ENCODE measurements at regions not wholly inside any gene's neighbourhood (a gene's known extent, or its start where the extent isn't known, plus 50 kb on each side); places are given as distances from the start of the nearest gene placed in this dataset.
A peak's percentile ranks its signal among the peaks of the same experiment; 100 is the strongest.
"Not testable (repeated sequence)": the region's sequence is repeated elsewhere in the genome, so short reads cannot be mapped to it uniquely, and the experiment has no call there.

- Mint-ChIP-seq H3K36me3 (no peaks in the 10 kb centered on the region), H3K27me3 (peaks cover 28% of the 10 kb centered on the region), H3K9me3 (no peaks in the 10 kb centered on the region), H3K4me3 (no peak overlapping the region), H3K4me1 (peaks cover 6% of the 10 kb centered on the region), H3K27ac (no peak overlapping the region)
- DNase-seq (ENCODE audit: low spot score in 2 of 2): no peak
- peak; percentile 32 for ATAC-seq (ENCODE audit: low read depth)
Measured at GRCh38 chr1:31505911-31506497, 70.3 kb upstream of the TINAGL1 start.

- Mint-ChIP-seq H3K4me3 (no peak overlapping the region), H3K4me1 (peaks cover 6% of the 10 kb centered on the region), H3K36me3 (no peaks in the 10 kb centered on the region), H3K27ac (no peak overlapping the region), H3K27me3 (peaks cover 30% of the 10 kb centered on the region), H3K9me3 (no peaks in the 10 kb centered on the region)
- ATAC-seq (ENCODE audit: low read depth) (no peak), DNase-seq (ENCODE audit: low spot score in 2 of 2) (no peak)
Measured at GRCh38 chr1:31507221-31507620, 69.1 kb upstream of the TINAGL1 start.

- peaks cover 29% of the 10 kb centered on the region for H3K27me3 Mint-ChIP-seq
- no peaks in the 10 kb centered on the region for H3K9me3 Mint-ChIP-seq
- ATAC-seq (ENCODE audit: low read depth) (no peak), DNase-seq (ENCODE audit: low spot score in 2 of 2) (no peak)
- H3K4me1 Mint-ChIP-seq: peaks cover 6% of the 10 kb centered on the region
- H3K27ac Mint-ChIP-seq: no peak overlapping the region
- H3K36me3 Mint-ChIP-seq: peaks cover under 1% of the 10 kb centered on the region
- no peak overlapping the region for H3K4me3 Mint-ChIP-seq
Measured at GRCh38 chr1:31507676-31508530, 68.4 kb upstream of the TINAGL1 start.

- Mint-ChIP-seq H3K4me3 (no peak overlapping the region), H3K36me3 (peaks cover 3% of the 10 kb centered on the region), H3K27ac (no peak overlapping the region), H3K27me3 (peaks cover 26% of the 10 kb centered on the region), H3K9me3 (no peaks in the 10 kb centered on the region), H3K4me1 (peaks cover 6% of the 10 kb centered on the region)
- ATAC-seq (ENCODE audit: low read depth) (peak; percentile 31), DNase-seq (ENCODE audit: low spot score in 2 of 2) (no peak)
Measured at GRCh38 chr1:31509124-31510072, 66.9 kb upstream of the TINAGL1 start.

- peaks cover 6% of the 10 kb centered on the region for H3K4me1 Mint-ChIP-seq
- no peaks in the 10 kb centered on the region for H3K9me3 Mint-ChIP-seq
- H3K36me3 Mint-ChIP-seq: peaks cover 3% of the 10 kb centered on the region
- no peak overlapping the region for H3K27ac Mint-ChIP-seq
- no peak overlapping the region for H3K4me3 Mint-ChIP-seq
- peaks cover 26% of the 10 kb centered on the region for H3K27me3 Mint-ChIP-seq
- ATAC-seq (ENCODE audit: low read depth) (no peak), DNase-seq (ENCODE audit: low spot score in 2 of 2) (no peak)
Measured at GRCh38 chr1:31510304-31510703, 66.0 kb upstream of the TINAGL1 start.

GRCh38 chr1:31510853-31511789 lies 65.2 kb upstream of the TINAGL1 start:
- no peak overlapping the region for H3K27ac Mint-ChIP-seq

GRCh38 chr1:31511848-31512615 lies 64.3 kb upstream of the TINAGL1 start:
- no peak for ATAC-seq (ENCODE audit: low read depth)
- H3K27me3 Mint-ChIP-seq: peaks cover 21% of the 10 kb centered on the region
- H3K4me3 Mint-ChIP-seq: no peak overlapping the region
- no peaks in the 10 kb centered on the region for H3K9me3 Mint-ChIP-seq
- no peak overlapping the region for H3K27ac Mint-ChIP-seq
- no peaks in the 10 kb centered on the region for H3K4me1 Mint-ChIP-seq
- peaks cover 3% of the 10 kb centered on the region for H3K36me3 Mint-ChIP-seq
- no peak for DNase-seq (ENCODE audit: low spot score in 2 of 2)

More at GRCh38 chr1:31510853-31511789, 65.2 kb upstream of the TINAGL1 start:
- ATAC-seq (ENCODE audit: low read depth): no peak
- no peak overlapping the region for H3K4me3 Mint-ChIP-seq
- H3K4me1 Mint-ChIP-seq: peaks cover 1% of the 10 kb centered on the region
- H3K27me3 Mint-ChIP-seq: peaks cover 22% of the 10 kb centered on the region
- peaks cover 3% of the 10 kb centered on the region for H3K36me3 Mint-ChIP-seq
- no peak for DNase-seq (ENCODE audit: low spot score in 2 of 2)
- no peaks in the 10 kb centered on the region for H3K9me3 Mint-ChIP-seq

GRCh38 chr1:31514117-31514516 lies 62.2 kb upstream of the TINAGL1 start:
- no peaks in the 10 kb centered on the region for H3K9me3 Mint-ChIP-seq
- ATAC-seq (ENCODE audit: low read depth) (no peak), DNase-seq (ENCODE audit: low spot score in 2 of 2) (no peak)
- no peaks in the 10 kb centered on the region for H3K4me1 Mint-ChIP-seq
- H3K27ac Mint-ChIP-seq: no peak overlapping the region
- no peak overlapping the region for H3K4me3 Mint-ChIP-seq
- peaks cover 3% of the 10 kb centered on the region for H3K36me3 Mint-ChIP-seq
- peaks cover 16% of the 10 kb centered on the region for H3K27me3 Mint-ChIP-seq

GRCh38 chr1:31515056-31515775 lies 61.1 kb upstream of the TINAGL1 start:
- H3K36me3 Mint-ChIP-seq: peaks cover 3% of the 10 kb centered on the region
- H3K27ac Mint-ChIP-seq: no peak overlapping the region
- no peak for ATAC-seq (ENCODE audit: low read depth)
- H3K27me3 Mint-ChIP-seq: peaks cover 16% of the 10 kb centered on the region
- no peak overlapping the region for H3K4me3 Mint-ChIP-seq
- no peaks in the 10 kb centered on the region for H3K4me1 Mint-ChIP-seq
- no peak for DNase-seq (ENCODE audit: low spot score in 2 of 2)
- no peaks in the 10 kb centered on the region for H3K9me3 Mint-ChIP-seq

- Mint-ChIP-seq H3K27ac (no peak overlapping the region), H3K4me1 (no peaks in the 10 kb centered on the region), H3K4me3 (no peak overlapping the region), H3K27me3 (peaks cover 16% of the 10 kb centered on the region), H3K36me3 (peaks cover 6% of the 10 kb centered on the region), H3K9me3 (peaks cover 2% of the 10 kb centered on the region)
- ATAC-seq (ENCODE audit: low read depth) (no peak), DNase-seq (ENCODE audit: low spot score in 2 of 2) (no peak)
Measured at GRCh38 chr1:31515936-31516335, 60.4 kb upstream of the TINAGL1 start.

- peaks cover 6% of the 10 kb centered on the region for H3K36me3 Mint-ChIP-seq
- peaks cover 2% of the 10 kb centered on the region for H3K9me3 Mint-ChIP-seq
- ATAC-seq (ENCODE audit: low read depth): no peak
- no peaks in the 10 kb centered on the region for H3K4me1 Mint-ChIP-seq
- H3K4me3 Mint-ChIP-seq: no peak overlapping the region
- no peak overlapping the region for H3K27ac Mint-ChIP-seq
- DNase-seq (ENCODE audit: low spot score in 2 of 2): no peak
- H3K27me3 Mint-ChIP-seq: peaks cover 16% of the 10 kb centered on the region
Measured at GRCh38 chr1:31517301-31517700, 59.0 kb upstream of the TINAGL1 start.

- H3K4me3 Mint-ChIP-seq; H3K36me3 Mint-ChIP-seq; ATAC-seq (ENCODE audit: low read depth); H3K9me3 Mint-ChIP-seq; H3K27ac Mint-ChIP-seq; DNase-seq (ENCODE audit: low spot score in 2 of 2); H3K4me1 Mint-ChIP-seq: not testable (repeated sequence)
- H3K27me3 Mint-ChIP-seq: peaks cover 16% of the 10 kb centered on the region
Measured at GRCh38 chr1:31517986-31518385, 58.3 kb upstream of the TINAGL1 start.

All from memory B cell (primary cell).